ENCODE measurements at regions not wholly inside any gene's neighbourhood (a gene's known extent, or its start where the extent isn't known, plus 50 kb on each side); places are given as distances from the start of the nearest gene placed in this dataset.
A peak's percentile ranks its signal among the peaks of the same experiment; 100 is the strongest.

GRCh38 chr4:11908205-11908604 is 479.5 kb upstream of the HS3ST1 start:
- no peak overlapping the region for H4K5ac ChIP-seq (ENCODE audit: insufficient read length, low read depth, low read length)
- H3K79me2 ChIP-seq (ENCODE audit: control insufficient read depth in 1 of 2, insufficient read depth in 2 of 2, low read length in 2 of 2): no peaks in the 10 kb centered on the region
- H4K8ac ChIP-seq (ENCODE audit: extremely low read depth, insufficient read depth, low read length): no peak overlapping the region
- H3K27me3 ChIP-seq (replicated peaks in 1 of 4; ENCODE audit: control insufficient read depth in 3 of 4, extremely low read depth in 1 of 4, insufficient read depth in 3 of 4, low read length in 3 of 4): no peaks in the 10 kb centered on the region
- no peak overlapping the region for H2AK5ac ChIP-seq (ENCODE audit: low read depth, low read length)
- H3K4ac ChIP-seq (replicated peaks; ENCODE audit: insufficient read length, low read depth, low read length): no peak overlapping the region
- peaks cover 0 to 4% (median 2%) of the 10 kb centered on the region in 4 experiments; a peak in 3 of 7 replicates for H3K4me1 ChIP-seq (replicated peaks in 1 of 4; ENCODE audit: control insufficient read depth in 3 of 4, insufficient read depth in 4 of 4, low read length in 3 of 4)
- no peaks in the 10 kb centered on the region for H3K23me2 ChIP-seq (ENCODE audit: low read depth, low read length)
- H4K20me1 ChIP-seq (replicated peaks in 1 of 2; ENCODE audit: control insufficient read depth in 1 of 2, insufficient read depth in 2 of 2, low read length in 2 of 2): no peaks in the 10 kb centered on the region
- no peak overlapping the region for H4K91ac ChIP-seq (replicated peaks; ENCODE audit: insufficient read length, low read length)
- H3K56ac ChIP-seq (replicated peaks; ENCODE audit: insufficient read length, low read depth, low read length): no peak overlapping the region
- no peak overlapping the region for H2BK12ac ChIP-seq (ENCODE audit: low read depth, low read length)
- no peak overlapping the region for H3K18ac ChIP-seq (ENCODE audit: extremely low read depth, low read length)
- H3K9ac ChIP-seq (replicated peaks in 1 of 4; ENCODE audit: extremely low read depth in 1 of 4, low read depth in 3 of 4, low read length in 3 of 4): no peak overlapping the region
- H3K27ac ChIP-seq (ENCODE audit: low read depth, low read length): no peak overlapping the region
- H3K4me3 ChIP-seq (ENCODE audit: extremely low read depth in 1 of 4, insufficient read depth in 2 of 4, low read depth in 3 of 4, low read length in 4 of 4): peak overlapping the region in 1 of 4 experiments; percentile 16; a peak in 1 of 8 replicates
- H2BK5ac ChIP-seq (ENCODE audit: low read depth, low read length): no peak overlapping the region
- H3K79me1 ChIP-seq (ENCODE audit: low read depth, low read length): no peaks in the 10 kb centered on the region
- WGBS, 2 experiments (ENCODE audit: extremely low coverage in 1 of 2, insufficient coverage in 1 of 2, insufficient read length in 1 of 2, insufficient replicate concordance in 2 of 2, low coverage in 1 of 2, low lambda C conversion rate in 2 of 2, missing lambda C conversion rate in 1 of 2): 12% methylated on average over 3 of the region's 3 CpGs; no CpG with 5 or more reads in 1 of the 2 experiments
- DNase-seq (ENCODE audit: low read depth in 1 of 2, low spot score in 2 of 2) (peak in 1 of 2 experiments; percentile 5), FAIRE-seq (peak; percentile 66)
- no peak overlapping the region for H2BK20ac ChIP-seq (ENCODE audit: low read length)
- no peak overlapping the region for H3K23ac ChIP-seq (ENCODE audit: insufficient read length)
- H3K9me3 ChIP-seq (ENCODE audit: insufficient read depth in 2 of 2, low read depth in 1 of 2, low read length in 1 of 2): no peaks in the 10 kb centered on the region
- no peak overlapping the region for H2BK15ac ChIP-seq (ENCODE audit: low read length)
- TF ChIP-seq TEAD4 (IDR thresholded peaks at IDR 0.05; ENCODE audit: low read depth, low read length) (0 out of 2 replicates have a peak, but pooled peaks have one; percentile 5), SP1 (IDR thresholded peaks at IDR 0.05; ENCODE audit: low read depth, low read length) (no peak), TCF12 (IDR thresholded peaks at IDR 0.05; ENCODE audit: low read depth, low read length) (no peak), CREB1 (IDR thresholded peaks at IDR 0.05) (no peak), SIN3A (conservative IDR thresholded peaks at IDR 0.05 in 1 of 2, IDR thresholded peaks at IDR 0.05 in 1 of 2; ENCODE audit: low read depth in 1 of 2, low read length in 2 of 2) (no peak)
- ChIA-PET POLR2A (ENCODE audit: partially characterized antibody) (no interaction called here), CTCF (ENCODE audit: partially characterized antibody) (interaction anchor here (0.6 to 1.5 kb wide), 2 partner anchors 14 to 22 kb away, joined by 4 to 5 read pairs; no protein-coding TSS in a partner anchor)
- H2BK120ac ChIP-seq (replicated peaks; ENCODE audit: low read depth, low read length): no peak overlapping the region
- H3K36me3 ChIP-seq (ENCODE audit: control insufficient read depth in 2 of 4, insufficient read depth in 4 of 4, low read length in 3 of 4): no peaks in the 10 kb centered on the region
- H3K4me2 ChIP-seq (ENCODE audit: insufficient read depth in 1 of 2, low read depth in 2 of 2, low read length in 2 of 2): peak overlapping the region; percentile 37 to 40; a peak in 1 of 4 replicates
- H3K14ac ChIP-seq (ENCODE audit: insufficient read length): no peak overlapping the region
- no peak overlapping the region for H2AFZ ChIP-seq (ENCODE audit: low read length)
